Fibroblast of peridontal ligament (primary cell): ENCODE measurements at regions not wholly inside any gene's neighbourhood (a gene's known extent, or its start where the extent isn't known, plus 50 kb on each side); places are given as distances from the start of the nearest gene placed in this dataset.

Experiments used
- DNase-seq: peaks from one replicate; pipeline ENCODE4 v3.0.0-alpha.2; 2010; ENCODE audit errors: extremely low read depth

DNA sequence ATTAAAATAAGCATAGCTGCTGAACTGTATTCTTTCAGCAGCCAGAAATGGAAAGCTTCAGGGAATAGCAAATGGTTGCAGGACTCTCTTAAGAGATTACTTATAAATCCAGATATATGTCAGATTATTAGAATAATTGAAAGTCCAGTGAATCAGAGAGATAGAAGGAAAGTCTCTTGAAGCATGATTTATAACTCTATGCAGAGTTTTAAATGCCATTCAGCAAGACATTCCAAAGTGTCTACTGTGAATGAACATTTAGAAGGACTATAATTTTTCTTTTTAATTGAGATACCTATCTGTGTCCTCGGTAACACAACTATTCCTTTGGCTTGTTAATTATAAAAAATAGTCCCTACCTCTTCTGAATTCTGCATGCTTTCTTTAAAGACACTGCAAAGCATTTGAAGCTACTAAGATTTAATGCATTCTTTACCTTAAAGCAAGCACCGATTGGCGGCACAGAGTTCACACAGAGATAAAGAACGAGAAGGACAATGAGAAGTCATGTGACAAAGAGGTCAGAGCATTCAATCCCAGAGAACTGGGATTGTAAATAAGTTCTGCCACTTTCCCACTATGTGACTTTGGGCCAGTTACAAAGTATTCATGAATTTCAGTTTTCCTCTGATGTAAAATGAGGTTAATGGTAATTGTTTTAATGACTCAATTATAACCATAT is 371.0 kb upstream of the ATP2B1 start:
- no peak for DNase-seq

DNA sequence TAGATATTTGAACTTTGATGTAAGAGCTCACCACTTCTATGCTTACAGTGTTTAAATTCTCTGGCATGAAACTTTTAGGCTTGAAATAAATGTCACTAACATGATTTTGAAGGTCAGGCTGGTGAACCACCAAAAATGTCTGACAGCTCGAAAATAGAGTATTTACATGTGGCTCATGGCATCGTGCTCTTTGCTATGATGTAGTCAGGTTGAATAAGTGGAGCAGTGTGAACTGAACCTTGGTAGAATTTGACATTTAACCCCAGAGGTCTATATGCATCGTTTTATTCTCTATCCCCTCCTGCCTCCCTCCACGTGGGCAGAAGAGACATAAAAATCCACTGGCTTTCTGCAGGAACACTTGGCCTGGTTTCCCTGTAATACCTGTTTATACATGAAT is 369.7 kb upstream of the ATP2B1 start:
- DNase-seq, result no peak

DNA sequence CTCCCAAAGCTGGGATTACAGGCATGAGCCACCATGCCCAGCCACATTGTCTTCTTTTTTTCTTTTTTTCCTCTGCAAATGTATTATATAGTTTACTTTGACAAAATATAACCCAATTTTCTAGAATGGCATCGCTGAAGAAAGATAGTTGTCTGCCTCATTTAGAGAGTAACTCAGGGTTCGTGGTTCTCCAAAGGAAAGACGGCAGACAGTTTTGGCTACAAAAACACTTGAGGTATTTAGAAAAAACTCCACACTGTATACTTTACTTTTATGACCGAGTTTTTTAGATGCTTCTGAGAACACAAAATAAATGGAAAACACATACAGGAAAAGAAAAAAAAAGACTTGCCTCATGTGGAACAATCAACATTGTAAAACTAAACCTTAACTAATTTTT is 369.1 kb upstream of the ATP2B1 start:
- DNase-seq, result no peak

- no peak for DNase-seq
Measured at GRCh38 chr12:90076851-90077319, 368.2 kb upstream of the ATP2B1 start.

DNA sequence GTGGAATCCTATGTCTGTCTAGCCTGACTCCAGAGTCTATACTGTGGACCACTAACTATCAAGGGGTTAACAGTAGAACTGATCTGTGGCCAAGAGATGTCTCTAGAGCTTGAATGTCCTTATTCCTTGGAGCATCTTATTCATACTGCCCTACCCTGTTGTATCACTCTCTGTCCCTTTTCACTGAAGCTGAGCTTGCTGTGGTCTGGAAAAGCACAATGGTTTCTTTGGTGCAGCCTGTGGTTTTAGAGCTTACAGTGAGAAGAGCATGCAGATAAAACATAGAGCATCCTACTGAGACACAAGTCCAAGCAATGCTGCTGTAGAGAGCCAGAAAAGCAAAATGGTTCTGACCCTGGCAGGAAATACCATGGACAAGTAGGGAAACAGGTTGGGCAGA is 367.0 kb upstream of the ATP2B1 start:
- no peak for DNase-seq

- DNase-seq, result no peak
Measured at GRCh38 chr12:90074086-90074485, 365.4 kb upstream of the ATP2B1 start.

GRCh38 chr12:90071996-90072395 is 363.4 kb upstream of the ATP2B1 start:
- no peak for DNase-seq

- DNase-seq, result no peak
Measured at GRCh38 chr12:90069711-90070110, 361.1 kb upstream of the ATP2B1 start.

DNA sequence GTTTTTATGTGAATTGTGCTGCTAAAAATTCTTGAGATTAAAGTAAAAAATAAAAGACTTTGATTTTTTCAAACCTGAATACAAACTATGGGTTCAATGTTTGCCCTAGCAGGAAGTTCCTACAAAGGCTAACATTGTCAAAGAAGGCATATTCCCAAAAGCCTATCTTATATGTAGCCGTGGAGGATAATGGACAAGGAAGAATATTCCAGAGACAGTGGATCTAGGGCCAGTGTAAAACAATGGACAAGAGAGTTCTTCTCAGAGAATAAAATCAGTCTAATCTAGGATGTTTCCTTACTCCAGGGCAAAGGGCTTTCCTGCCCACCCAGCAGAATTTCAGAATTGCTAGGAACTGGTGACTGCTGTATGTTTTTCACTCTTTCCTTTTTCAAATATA is 359.2 kb upstream of the ATP2B1 start:
- no peak for DNase-seq

- DNase-seq, result peak; percentile 45
Measured at GRCh38 chr12:90064852-90065801, 356.5 kb upstream of the ATP2B1 start.

GRCh38 chr12:90062799-90063198 is 354.2 kb upstream of the ATP2B1 start:
- no peak for DNase-seq

DNA sequence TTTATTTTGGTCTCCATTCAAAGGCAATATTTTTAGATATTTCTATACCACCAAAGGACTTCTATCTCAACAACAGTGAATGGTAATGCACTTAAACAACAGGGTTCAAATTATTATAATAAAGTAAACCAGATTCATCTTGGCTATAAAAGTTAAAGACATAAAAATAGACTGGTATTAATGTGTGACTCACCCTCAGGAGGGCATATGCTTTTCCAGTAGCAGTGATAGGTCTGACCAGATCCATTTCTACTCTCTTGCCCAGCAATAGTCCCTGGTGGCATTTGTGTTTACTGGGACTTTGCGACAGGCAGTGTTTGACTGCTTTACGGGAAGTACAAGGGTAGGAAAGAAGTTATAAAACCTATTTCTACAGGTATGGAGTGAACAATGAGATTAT is 353.2 kb upstream of the ATP2B1 start:
- no peak for DNase-seq

DNA sequence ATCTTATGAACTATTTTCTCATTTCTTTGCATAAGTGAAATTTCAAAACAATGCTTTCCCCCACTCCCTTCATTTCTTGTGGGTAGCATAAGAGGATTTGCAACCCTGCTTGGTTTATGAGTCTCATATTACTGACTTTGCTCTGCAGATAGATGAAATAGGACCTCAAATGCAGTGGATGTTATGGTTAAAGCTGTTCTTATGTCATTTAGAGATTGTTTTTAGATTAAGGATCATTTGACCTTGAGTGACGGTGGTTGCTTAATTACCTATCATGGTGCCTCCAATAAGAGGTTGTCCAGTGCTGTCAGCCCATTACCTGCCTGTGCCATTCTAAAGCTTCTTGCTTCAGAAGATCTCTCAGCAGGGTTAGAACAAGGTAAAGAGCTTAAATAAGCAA is 351.4 kb upstream of the ATP2B1 start:
- no peak for DNase-seq

GRCh38 chr12:90058704-90059103 is 350.1 kb upstream of the ATP2B1 start:
- peak; percentile 82 for DNase-seq

- no peak for DNase-seq
Measured at GRCh38 chr12:90055071-90055470, 346.4 kb upstream of the ATP2B1 start.

GRCh38 chr12:90048918-90049317 is 340.3 kb upstream of the ATP2B1 start:
- DNase-seq, result no peak

- DNase-seq, result no peak
Measured at GRCh38 chr12:90045559-90045958, 336.9 kb upstream of the ATP2B1 start.

DNA sequence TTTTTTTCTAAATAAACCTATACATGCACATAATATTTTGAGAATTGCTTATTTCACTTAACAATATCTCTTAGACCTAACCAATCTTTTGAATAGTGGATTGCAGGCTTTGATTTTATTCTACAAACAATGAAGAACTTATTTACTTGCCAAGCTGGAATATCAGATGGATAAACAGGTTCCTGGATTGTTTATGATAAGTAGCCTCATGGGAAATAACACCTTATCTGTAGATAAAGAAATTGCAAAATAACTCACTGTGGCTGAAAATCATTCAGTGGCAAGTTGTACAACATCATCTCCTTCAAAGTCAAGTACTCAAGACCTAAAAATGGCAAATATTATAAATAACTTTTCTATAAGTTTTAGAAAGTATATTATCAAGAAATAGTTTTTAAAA is 335.4 kb upstream of the ATP2B1 start:
- no peak for DNase-seq

DNA sequence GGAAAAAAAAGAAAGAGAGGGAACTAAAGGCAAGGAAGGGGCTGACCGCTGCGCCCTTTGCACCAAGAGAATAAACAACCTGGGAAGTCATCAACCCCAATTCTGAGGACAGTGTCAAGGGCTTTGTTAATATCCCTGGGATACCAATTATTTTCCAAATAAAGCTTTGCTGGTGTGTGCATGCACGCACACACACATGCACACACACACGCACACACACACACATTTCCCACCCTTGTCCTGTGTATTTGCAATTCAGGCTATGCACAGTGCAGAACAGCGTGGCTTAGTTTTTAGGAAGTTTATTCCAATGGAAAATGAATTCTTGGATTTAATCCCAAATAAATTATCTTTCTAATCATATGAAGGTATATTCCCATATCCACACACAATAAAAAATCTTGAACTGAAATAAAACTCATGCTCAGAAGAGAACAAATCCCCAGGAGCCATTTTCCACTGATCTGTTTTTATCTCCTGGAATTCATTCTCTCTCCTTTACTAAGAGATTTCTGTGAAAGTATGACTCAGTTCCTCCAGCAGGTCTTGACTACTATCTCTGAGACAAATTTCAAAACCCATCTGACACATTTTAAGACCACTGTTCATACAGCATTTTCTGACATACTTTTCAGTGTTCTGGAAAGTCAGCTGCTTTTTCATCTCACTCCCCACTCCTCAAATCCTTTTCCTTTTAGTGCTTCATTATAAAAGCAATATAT is 334.4 kb upstream of the ATP2B1 start:
- DNase-seq, result no peak

DNA sequence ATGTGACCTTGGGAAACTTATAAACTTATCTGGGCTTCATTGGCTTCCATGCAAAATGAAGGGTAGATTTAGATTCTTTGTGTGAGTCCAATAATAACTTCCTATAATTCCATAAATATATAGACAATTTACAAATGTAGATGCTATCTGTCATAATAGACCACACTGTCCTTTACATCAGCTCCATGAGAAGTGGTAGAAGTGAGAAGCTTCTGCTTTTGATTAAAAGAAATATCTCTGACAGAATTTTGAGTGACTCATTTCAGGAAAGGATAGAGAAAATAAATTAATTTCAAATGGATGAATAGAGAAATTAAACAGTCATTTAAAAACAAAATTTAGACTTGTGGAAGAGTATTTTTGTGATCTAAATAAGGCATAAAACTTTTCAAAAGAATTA is 329.7 kb upstream of the ATP2B1 start:
- DNase-seq, result no peak

GRCh38 chr12:90037740-90038139 is 329.1 kb upstream of the ATP2B1 start:
- peak; percentile 66 for DNase-seq

DNA sequence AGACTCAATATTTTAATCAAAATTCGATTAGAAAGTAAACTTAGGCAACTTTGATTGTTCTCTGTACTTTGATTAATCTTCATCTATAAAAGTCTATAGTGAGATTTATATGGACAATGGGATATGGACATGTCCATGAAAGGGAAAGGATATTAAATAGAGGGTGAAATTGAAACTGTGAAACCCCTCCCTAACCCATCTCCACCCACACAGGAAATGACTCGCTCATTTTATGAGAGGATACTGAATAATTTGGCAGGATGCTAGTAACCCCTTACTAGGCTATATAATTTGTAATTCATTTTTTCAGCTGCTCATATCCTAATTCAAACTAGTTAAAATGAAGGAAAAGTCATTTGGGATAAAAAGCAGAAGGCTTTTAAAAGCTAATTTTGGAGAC is 328.0 kb upstream of the ATP2B1 start:
- DNase-seq, result no peak
